HCT116 (cell line): ENCODE measurements at regions not wholly inside any gene's neighbourhood (a gene's known extent, or its start where the extent isn't known, plus 50 kb on each side); places are given as distances from the start of the nearest gene placed in this dataset.

ENCODE experiments used
- ATAC-seq: fragments of 200-7000 bp; cut with Tn5 transposase; 2 replicates; pipeline ENCODE4 v1.9.1; 2020; ENCODE audit warnings: mild to moderate bottlenecking, moderate library complexity
- BruUV-seq: library from RNA; stranded (reverse); fragments of 400-500 nt; replicated peaks from 2 replicates; lab custom pipeline; 2021; lab: Mats Ljungman, UMichigan
- CTCF ChIA-PET: fragments of 300-600 bp; sonication (Branson Sonifier 250); formaldehyde crosslinking; loops from one replicate; lab custom pipeline; 2021; ENCODE audit warnings: antibody characterized with exemption; lab: Charles Lee
- POLR2A ChIA-PET: fragments of 300-600, 350-600 bp; sonication (Branson Sonifier 250); formaldehyde crosslinking; loops from one replicate; lab custom pipeline; 2021; ENCODE audit warnings: antibody characterized with exemption; lab: Charles Lee
- RAD21 ChIA-PET, 2 experiments: fragments of 300-600 bp; sonication (Branson Sonifier 250); formaldehyde crosslinking; loops; one replicate each; lab custom pipeline; 2023; ENCODE audit warnings: low total read pairs in 2 of 2; ENCODE audit not compliant: uncharacterized antibody in 2 of 2, unreplicated experiment in 2 of 2, low non-redundant PET in 1 of 2; lab: Charles Lee
- DNase-seq: peaks from one replicate; pipeline ENCODE4 v3.0.0-alpha.2; 2010; ENCODE audit warnings: low read depth, low spot score
- H2AFZ ChIP-seq: fragments of 200-600 bp; shearing (Covaris generic), sonication (generic); 2 replicates; pipeline ENCODE4 v1.6.1; 2017; ENCODE audit warnings: low read depth, mixed run types, mixed read lengths, antibody characterized with exemption, low read length; ENCODE audit not compliant: poor library complexity, severe bottlenecking
- H3K27ac ChIP-seq: 2 replicates; pipeline ENCODE4 v1.5.1; 2012; ENCODE audit warnings: low read depth, low read length
- H3K27me3 ChIP-seq: fragments of 200-600 bp; sonication (generic); 2 replicates; pipeline ENCODE4 v1.6.1; 2016; ENCODE audit warnings: mixed run types, low read length, mixed read lengths; ENCODE audit not compliant: insufficient read depth
- H3K36me3 ChIP-seq, 2 experiments: fragments of 200-500 bp in 1 of 2; fragments of 200-600 bp in 1 of 2; sonication (Bioruptor generic) in 1 of 2; sonication (generic) in 1 of 2; 2 replicates each; pipeline versions ENCODE4 v1.5.1 to v1.6.1; 2014 to 2016; ENCODE audit warnings: low read length in 2 of 2, inconsistent platforms in 1 of 2, mixed read lengths in 1 of 2, mixed run types in 1 of 2; ENCODE audit not compliant: insufficient read depth in 2 of 2, control insufficient read depth in 1 of 2
- H3K4me1 ChIP-seq, 2 experiments: fragments of 200-600 bp in 1 of 2; sonication (generic) in 1 of 2; 2 replicates each; pipeline versions ENCODE4 v1.5.1 to v1.6.1; 2012 to 2017; ENCODE audit warnings: low read length in 2 of 2, inconsistent platforms in 1 of 2, mild to moderate bottlenecking in 1 of 2, mixed read lengths in 1 of 2, mixed run types in 1 of 2, moderate library complexity in 1 of 2; ENCODE audit not compliant: insufficient read depth in 2 of 2, control insufficient read depth in 1 of 2
- H3K4me2 ChIP-seq: fragments of 200-600 bp; sonication (generic); 2 replicates; pipeline ENCODE4 v1.6.1; 2017; ENCODE audit warnings: mixed run types, low read length, mixed read lengths
- H3K4me3 ChIP-seq, 2 experiments: fragments of 200-600 bp in 1 of 2; sonication (generic) in 1 of 2; replicated peaks in 1 of 2; 2 replicates each; pipeline ENCODE4 v1.5.1; 2011 to 2016; ENCODE audit warnings: low read length in 2 of 2, control low read depth in 1 of 2, low read depth in 1 of 2, mild to moderate bottlenecking in 1 of 2, mixed read lengths in 1 of 2, mixed run types in 1 of 2
- H3K79me2 ChIP-seq: fragments of 200-600 bp; sonication (generic); 2 replicates; pipeline ENCODE4 v1.6.1; 2017; ENCODE audit warnings: mild to moderate bottlenecking, mixed run types, low read length, moderate library complexity, mixed read lengths; ENCODE audit not compliant: insufficient read depth
- H3K9ac ChIP-seq: fragments of 200-600 bp; sonication (generic); 2 replicates; pipeline ENCODE4 v1.6.1; 2016; ENCODE audit warnings: low read length, mixed read lengths
- H3K9me2 ChIP-seq: fragments of 200-600 bp; sonication (generic), shearing (Covaris generic); 2 replicates; pipeline ENCODE4 v1.6.1; 2017; ENCODE audit warnings: mixed run types, mild to moderate bottlenecking, moderate library complexity; ENCODE audit not compliant: insufficient read depth
- H3K9me3 ChIP-seq, 2 experiments: fragments of 200-500 bp in 1 of 2; fragments of 200-600 bp in 1 of 2; sonication (Bioruptor generic) in 1 of 2; sonication (generic) in 1 of 2; 2 replicates each; pipeline ENCODE4 v1.6.1; 2014 to 2017; ENCODE audit warnings: low read length in 2 of 2, mixed read lengths in 2 of 2, inconsistent platforms in 1 of 2, low read depth in 1 of 2, mild to moderate bottlenecking in 1 of 2, mixed run types in 1 of 2, moderate library complexity in 1 of 2; ENCODE audit not compliant: control insufficient read depth in 1 of 2, insufficient read depth in 1 of 2
- H4K20me1 ChIP-seq: fragments of 200-600 bp; sonication (generic), shearing (Covaris generic); 2 replicates; pipeline ENCODE4 v1.6.1; 2017; ENCODE audit warnings: mixed run types, mild to moderate bottlenecking, moderate library complexity; ENCODE audit not compliant: insufficient read depth
- CBX3 ChIP-seq: IDR thresholded peaks from 2 replicates; pipeline ENCODE4 v1.6.1; 2012; ENCODE audit warnings: low read depth
- CEBPB ChIP-seq: IDR thresholded peaks from 2 replicates; pipeline ENCODE4 v1.6.1; 2012; ENCODE audit warnings: low read depth
- EGR1 ChIP-seq: IDR thresholded peaks from 2 replicates; pipeline ENCODE4 v1.6.1; 2012; ENCODE audit warnings: low read depth
- ELF1 ChIP-seq: IDR thresholded peaks from 2 replicates; pipeline ENCODE4 v1.6.1; 2012; ENCODE audit warnings: low read depth, borderline replicate concordance
- EZH2 ChIP-seq: fragments of 200-600 bp; sonication (generic); IDR thresholded peaks from 2 replicates; pipeline ENCODE4 v1.6.1; 2017; ENCODE audit warnings: antibody characterized with exemption, mixed run types
- EZH2phosphoT487 ChIP-seq: fragments of 200-600 bp; IDR thresholded peaks from 2 replicates; pipeline ENCODE4 v1.6.1; 2018; ENCODE audit warnings: antibody characterized with exemption, borderline replicate concordance
- FOSL1 ChIP-seq: IDR thresholded peaks from 2 replicates; pipeline ENCODE4 v1.6.1; 2012; ENCODE audit warnings: low read depth
- POLR2AphosphoS5 ChIP-seq: IDR thresholded peaks from 2 replicates; pipeline ENCODE4 v1.6.1; 2011; ENCODE audit warnings: mild to moderate bottlenecking, low read depth, low read length, moderate library complexity
- RAD21 ChIP-seq: IDR thresholded peaks from 2 replicates; pipeline ENCODE4 v1.6.1; 2012; ENCODE audit warnings: low read depth, mild to moderate bottlenecking
- SP1 ChIP-seq: IDR thresholded peaks from 2 replicates; pipeline ENCODE4 v1.6.1; 2012; ENCODE audit warnings: low read depth
- SRF ChIP-seq: IDR thresholded peaks from 2 replicates; pipeline ENCODE4 v1.6.1; 2012; ENCODE audit warnings: low read depth
- TCF7L2 ChIP-seq: IDR thresholded peaks from 2 replicates; pipeline ENCODE4 v1.7.0; 2011; ENCODE audit warnings: borderline replicate concordance, inconsistent platforms; ENCODE audit not compliant: insufficient read depth, insufficient read length; ENCODE audit errors: extremely low read depth
- intact Hi-C: fragments of 100-400 bp; cut with micrococcal nuclease; formaldehyde crosslinking; loops from 2 replicates; pipeline ENCODE4 v1.10.0; 2022
- TF ChIP-seq, protein P1 (sequence below): IDR thresholded peaks from 2 replicates; pipeline ENCODE4 v1.6.1; 2012; ENCODE audit warnings: low read depth
- TF ChIP-seq, protein P2 (sequence below), 3 experiments: fragments of 200-600 bp in 1 of 3; sonication (generic) in 1 of 3; IDR thresholded peaks in 2 of 3; conservative IDR thresholded peaks in 1 of 3; 2 replicates each; pipeline ENCODE4 v1.5.1; 2012 to 2017; ENCODE audit warnings: low read depth in 2 of 3, low read length in 2 of 3, antibody characterized with exemption in 1 of 3, borderline replicate concordance in 1 of 3, control low read depth in 1 of 3, mild to moderate bottlenecking in 1 of 3, mixed read lengths in 1 of 3, mixed run types in 1 of 3, moderate library complexity in 1 of 3; ENCODE audit not compliant: insufficient read depth in 1 of 3
- TF ChIP-seq, protein P3 (sequence below): IDR thresholded peaks from 2 replicates; pipeline ENCODE4 v1.6.1; 2011; ENCODE audit warnings: mild to moderate bottlenecking, low read length, moderate library complexity; ENCODE audit not compliant: insufficient replicate concordance; ENCODE audit errors: extremely low read depth
- TF ChIP-seq, protein P4 (sequence below): IDR thresholded peaks from 2 replicates; pipeline ENCODE4 v1.6.1; 2012

DNA sequence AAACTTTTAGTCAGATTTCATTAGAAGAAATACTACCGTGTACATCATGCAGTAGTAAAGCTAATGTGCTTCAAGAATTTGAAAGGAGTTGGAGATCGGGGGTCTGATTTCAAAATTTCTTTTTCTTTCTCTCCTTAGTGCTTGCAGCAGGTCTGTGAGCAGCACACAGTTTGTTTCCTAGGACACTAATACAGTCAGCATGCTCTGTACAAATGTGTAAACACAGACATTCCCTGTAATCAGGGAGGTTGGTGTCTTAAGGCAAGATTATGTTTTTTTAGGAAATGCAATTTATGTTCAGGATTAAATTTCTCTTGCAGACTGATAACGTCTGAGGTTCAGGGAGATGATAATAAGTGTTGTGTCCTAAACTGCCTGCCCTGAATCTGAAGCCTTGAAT, 142.7 kb downstream of the ALX1 start:
- ATAC-seq, result no peak
- ChIA-PET POLR2A (no interaction called here), CTCF (no interaction called here), RAD21 (no interaction called here)
- no TSS peak for BruUV-seq
- H3K9ac ChIP-seq, result no peak overlapping the region
- no peak for DNase-seq
- no peaks in the 10 kb centered on the region for H3K4me1 ChIP-seq
- H3K36me3 ChIP-seq, result no peaks in the 10 kb centered on the region
- no peak overlapping the region for H3K4me3 ChIP-seq
- no peaks in the 10 kb centered on the region for H3K9me2 ChIP-seq
- H3K9me3 ChIP-seq, result no peaks in the 10 kb centered on the region
- H3K79me2 ChIP-seq, result no peaks in the 10 kb centered on the region
- no peaks in the 10 kb centered on the region for H4K20me1 ChIP-seq
- H2AFZ ChIP-seq, result no peak overlapping the region
- TF ChIP-seq CEBPB (no peak), SRF (no peak), EZH2 (no peak), FOSL1 (no peak), RAD21 (no peak), CBX3 (no peak), ELF1 (no peak), POLR2AphosphoS5 (no peak), SP1 (no peak), TCF7L2 (no peak), EGR1 (no peak), EZH2phosphoT487 (no peak)
- TF ChIP-seq, protein P1, sequence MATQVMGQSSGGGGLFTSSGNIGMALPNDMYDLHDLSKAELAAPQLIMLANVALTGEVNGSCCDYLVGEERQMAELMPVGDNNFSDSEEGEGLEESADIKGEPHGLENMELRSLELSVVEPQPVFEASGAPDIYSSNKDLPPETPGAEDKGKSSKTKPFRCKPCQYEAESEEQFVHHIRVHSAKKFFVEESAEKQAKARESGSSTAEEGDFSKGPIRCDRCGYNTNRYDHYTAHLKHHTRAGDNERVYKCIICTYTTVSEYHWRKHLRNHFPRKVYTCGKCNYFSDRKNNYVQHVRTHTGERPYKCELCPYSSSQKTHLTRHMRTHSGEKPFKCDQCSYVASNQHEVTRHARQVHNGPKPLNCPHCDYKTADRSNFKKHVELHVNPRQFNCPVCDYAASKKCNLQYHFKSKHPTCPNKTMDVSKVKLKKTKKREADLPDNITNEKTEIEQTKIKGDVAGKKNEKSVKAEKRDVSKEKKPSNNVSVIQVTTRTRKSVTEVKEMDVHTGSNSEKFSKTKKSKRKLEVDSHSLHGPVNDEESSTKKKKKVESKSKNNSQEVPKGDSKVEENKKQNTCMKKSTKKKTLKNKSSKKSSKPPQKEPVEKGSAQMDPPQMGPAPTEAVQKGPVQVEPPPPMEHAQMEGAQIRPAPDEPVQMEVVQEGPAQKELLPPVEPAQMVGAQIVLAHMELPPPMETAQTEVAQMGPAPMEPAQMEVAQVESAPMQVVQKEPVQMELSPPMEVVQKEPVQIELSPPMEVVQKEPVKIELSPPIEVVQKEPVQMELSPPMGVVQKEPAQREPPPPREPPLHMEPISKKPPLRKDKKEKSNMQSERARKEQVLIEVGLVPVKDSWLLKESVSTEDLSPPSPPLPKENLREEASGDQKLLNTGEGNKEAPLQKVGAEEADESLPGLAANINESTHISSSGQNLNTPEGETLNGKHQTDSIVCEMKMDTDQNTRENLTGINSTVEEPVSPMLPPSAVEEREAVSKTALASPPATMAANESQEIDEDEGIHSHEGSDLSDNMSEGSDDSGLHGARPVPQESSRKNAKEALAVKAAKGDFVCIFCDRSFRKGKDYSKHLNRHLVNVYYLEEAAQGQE, result no peak
- TF ChIP-seq, protein P2, sequence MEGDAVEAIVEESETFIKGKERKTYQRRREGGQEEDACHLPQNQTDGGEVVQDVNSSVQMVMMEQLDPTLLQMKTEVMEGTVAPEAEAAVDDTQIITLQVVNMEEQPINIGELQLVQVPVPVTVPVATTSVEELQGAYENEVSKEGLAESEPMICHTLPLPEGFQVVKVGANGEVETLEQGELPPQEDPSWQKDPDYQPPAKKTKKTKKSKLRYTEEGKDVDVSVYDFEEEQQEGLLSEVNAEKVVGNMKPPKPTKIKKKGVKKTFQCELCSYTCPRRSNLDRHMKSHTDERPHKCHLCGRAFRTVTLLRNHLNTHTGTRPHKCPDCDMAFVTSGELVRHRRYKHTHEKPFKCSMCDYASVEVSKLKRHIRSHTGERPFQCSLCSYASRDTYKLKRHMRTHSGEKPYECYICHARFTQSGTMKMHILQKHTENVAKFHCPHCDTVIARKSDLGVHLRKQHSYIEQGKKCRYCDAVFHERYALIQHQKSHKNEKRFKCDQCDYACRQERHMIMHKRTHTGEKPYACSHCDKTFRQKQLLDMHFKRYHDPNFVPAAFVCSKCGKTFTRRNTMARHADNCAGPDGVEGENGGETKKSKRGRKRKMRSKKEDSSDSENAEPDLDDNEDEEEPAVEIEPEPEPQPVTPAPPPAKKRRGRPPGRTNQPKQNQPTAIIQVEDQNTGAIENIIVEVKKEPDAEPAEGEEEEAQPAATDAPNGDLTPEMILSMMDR (IDR thresholded peaks at IDR 0.05 in 2 of 3, conservative IDR thresholded peaks at IDR 0.05 in 1 of 3; ENCODE audit: borderline replicate concordance in 1 of 3, insufficient read depth in 1 of 3, low read depth in 2 of 3, low read length in 2 of 3), result no peak
- TF ChIP-seq, protein P3, sequence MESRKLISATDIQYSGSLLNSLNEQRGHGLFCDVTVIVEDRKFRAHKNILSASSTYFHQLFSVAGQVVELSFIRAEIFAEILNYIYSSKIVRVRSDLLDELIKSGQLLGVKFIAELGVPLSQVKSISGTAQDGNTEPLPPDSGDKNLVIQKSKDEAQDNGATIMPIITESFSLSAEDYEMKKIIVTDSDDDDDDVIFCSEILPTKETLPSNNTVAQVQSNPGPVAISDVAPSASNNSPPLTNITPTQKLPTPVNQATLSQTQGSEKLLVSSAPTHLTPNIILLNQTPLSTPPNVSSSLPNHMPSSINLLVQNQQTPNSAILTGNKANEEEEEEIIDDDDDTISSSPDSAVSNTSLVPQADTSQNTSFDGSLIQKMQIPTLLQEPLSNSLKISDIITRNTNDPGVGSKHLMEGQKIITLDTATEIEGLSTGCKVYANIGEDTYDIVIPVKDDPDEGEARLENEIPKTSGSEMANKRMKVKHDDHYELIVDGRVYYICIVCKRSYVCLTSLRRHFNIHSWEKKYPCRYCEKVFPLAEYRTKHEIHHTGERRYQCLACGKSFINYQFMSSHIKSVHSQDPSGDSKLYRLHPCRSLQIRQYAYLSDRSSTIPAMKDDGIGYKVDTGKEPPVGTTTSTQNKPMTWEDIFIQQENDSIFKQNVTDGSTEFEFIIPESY, result no peak
- TF ChIP-seq, protein P4, sequence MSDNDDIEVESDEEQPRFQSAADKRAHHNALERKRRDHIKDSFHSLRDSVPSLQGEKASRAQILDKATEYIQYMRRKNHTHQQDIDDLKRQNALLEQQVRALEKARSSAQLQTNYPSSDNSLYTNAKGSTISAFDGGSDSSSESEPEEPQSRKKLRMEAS, result no peak
- intact Hi-C loops, result no loop called here
- no peak overlapping the region for H3K4me2 ChIP-seq
- no peaks in the 10 kb centered on the region for H3K27me3 ChIP-seq
- H3K27ac ChIP-seq, result no peak overlapping the region
